SK-N-SH (cell line): ENCODE measurements at regions not wholly inside any gene's neighbourhood (a gene's known extent, or its start where the extent isn't known, plus 50 kb on each side); places are given as distances from the start of the nearest gene placed in this dataset.

Experiments used
- CTCF ChIA-PET: fragments of 300-600, 350-600 bp; formaldehyde crosslinking; extraction: SDS; loops from one replicate; lab custom pipeline; 2021; lab: Yijun Ruan, JAX
- POLR2A ChIA-PET: fragments of 350-600 bp; sonication (Branson Sonifier 250); formaldehyde crosslinking; extraction: SDS; loops from one replicate; lab custom pipeline; 2020; ENCODE audit warnings: antibody characterized with exemption, inconsistent platforms; lab: Yijun Ruan, JAX
- DNase-seq: peaks from one replicate; pipeline ENCODE4 v3.0.0; 2012
- H2AFZ ChIP-seq: fragments of 200-600 bp; sonication (generic); 2 replicates; pipeline ENCODE4 v1.8.1; 2016; ENCODE audit warnings: antibody characterized with exemption, mild to moderate bottlenecking, low read depth
- H3F3A ChIP-seq: fragments of 200-600 bp; sonication (generic); replicated peaks from 2 replicates; pipeline ENCODE3; 2016; ENCODE audit warnings: antibody characterized with exemption, mild to moderate bottlenecking; ENCODE audit not compliant: insufficient read depth
- H3K27ac ChIP-seq, 2 experiments: fragments of 200-500 bp in 1 of 2; fragments of 200-600 bp in 1 of 2; sonication (Bioruptor generic) in 1 of 2; sonication (generic), shearing (Covaris generic) in 1 of 2; 2 replicates each; pipeline versions ENCODE4 v1.5.1 to v1.6.1; 2014 to 2016; ENCODE audit warnings: low read depth in 2 of 2, inconsistent platforms in 1 of 2, low read length in 1 of 2, mild to moderate bottlenecking in 1 of 2, mixed read lengths in 1 of 2
- H3K27me3 ChIP-seq: fragments of 200-600 bp; sonication (generic), shearing (Covaris generic); 2 replicates; pipeline ENCODE4 v1.6.1; 2016; ENCODE audit warnings: mixed run types; ENCODE audit not compliant: insufficient read depth
- H3K36me3 ChIP-seq, 2 experiments: fragments of 200-500 bp in 1 of 2; fragments of 200-600 bp in 1 of 2; sonication (Bioruptor generic) in 1 of 2; sonication (generic) in 1 of 2; replicated peaks in 1 of 2; 2 replicates each; pipeline versions ENCODE3 to v1.5.1; 2014 to 2016; ENCODE audit warnings: low read length in 1 of 2, mild to moderate bottlenecking in 1 of 2; ENCODE audit not compliant: insufficient read depth in 2 of 2, control insufficient read depth in 1 of 2
- H3K4me1 ChIP-seq, 2 experiments: fragments of 200-500 bp in 1 of 2; fragments of 200-600 bp in 1 of 2; sonication (Bioruptor generic) in 1 of 2; sonication (generic), shearing (Covaris generic) in 1 of 2; 2 replicates each; pipeline versions ENCODE4 v1.5.1 to v1.6.1; 2014 to 2016; ENCODE audit warnings: low read depth in 1 of 2, low read length in 1 of 2, mixed run types in 1 of 2; ENCODE audit not compliant: insufficient read depth in 2 of 2, control insufficient read depth in 1 of 2
- H3K4me2 ChIP-seq: fragments of 200-600 bp; sonication (generic), shearing (Covaris generic); 2 replicates; pipeline ENCODE4 v1.6.1; 2017; ENCODE audit warnings: mixed run types
- H3K4me3 ChIP-seq, 2 experiments: fragments of 200-500 bp in 1 of 2; fragments of 200-600 bp in 1 of 2; sonication (Bioruptor generic) in 1 of 2; sonication (generic), shearing (Covaris generic) in 1 of 2; 2 replicates each; pipeline versions ENCODE4 v1.5.1 to v1.8.1; 2014 to 2016; ENCODE audit warnings: low read depth in 2 of 2, inconsistent platforms in 1 of 2, low read length in 1 of 2, mild to moderate bottlenecking in 1 of 2, mixed read lengths in 1 of 2, moderate library complexity in 1 of 2
- H3K79me2 ChIP-seq: fragments of 200-600 bp; sonication (generic); 2 replicates; pipeline ENCODE4 v1.8.1; 2017; ENCODE audit warnings: mild to moderate bottlenecking; ENCODE audit not compliant: insufficient read depth
- H3K9ac ChIP-seq: fragments of 200-600 bp; sonication (generic); 2 replicates; pipeline ENCODE4 v1.6.1; 2017; ENCODE audit warnings: mixed run types
- H3K9me2 ChIP-seq: fragments of 200-600 bp; sonication (generic); 2 replicates; pipeline ENCODE4 v1.6.1; 2017; ENCODE audit warnings: mixed run types
- H3K9me3 ChIP-seq: fragments of 200-600 bp; sonication (generic); 2 replicates; pipeline ENCODE4 v1.6.1; 2017; ENCODE audit warnings: mixed run types, mild to moderate bottlenecking, moderate library complexity
- H4K20me1 ChIP-seq: fragments of 200-600 bp; sonication (generic); 2 replicates; pipeline ENCODE4 v1.6.1; 2017; ENCODE audit warnings: mild to moderate bottlenecking, mixed run types; ENCODE audit not compliant: insufficient read depth
- EP300 ChIP-seq, 2 experiments: IDR thresholded peaks; 2 replicates each; pipeline versions ENCODE4 v1.4.0 to v1.6.1; 2012; ENCODE audit warnings: borderline replicate concordance in 1 of 2, low read depth in 1 of 2, low read length in 1 of 2
- FOSL2 ChIP-seq: IDR thresholded peaks from 2 replicates; pipeline ENCODE4 v1.4.0; 2012; ENCODE audit warnings: low read depth, mild to moderate bottlenecking, moderate library complexity, borderline replicate concordance
- FOXJ3 ChIP-seq: sonication (generic); formaldehyde crosslinking; IDR thresholded peaks from 2 replicates; pipeline ENCODE4 v1.5.1; 2020; ENCODE audit warnings: mild to moderate bottlenecking, missing genetic modification reagents
- JUND ChIP-seq: IDR thresholded peaks from 2 replicates; pipeline ENCODE4 v1.4.0; 2012
- MEF2A ChIP-seq: IDR thresholded peaks from 2 replicates; pipeline ENCODE4 v1.4.0; 2012; ENCODE audit warnings: low read depth, borderline replicate concordance
- PBX3 ChIP-seq: IDR thresholded peaks from 2 replicates; pipeline ENCODE4; 2012
- RCOR1 ChIP-seq: fragments of 150-350 bp; IDR thresholded peaks from 2 replicates; pipeline ENCODE4 v1.6.1; 2017; ENCODE audit warnings: antibody characterized with exemption, low read length
- RFX5 ChIP-seq: IDR thresholded peaks from 2 replicates; pipeline ENCODE4 v1.6.1; 2012; ENCODE audit warnings: mild to moderate bottlenecking, improper control_type of control experiment, low read length
- SMC3 ChIP-seq: IDR thresholded peaks from 2 replicates; pipeline ENCODE4 v1.6.1; 2012; ENCODE audit warnings: low read depth, low read length, improper control_type of control experiment
- TCF12 ChIP-seq: IDR thresholded peaks from 2 replicates; pipeline ENCODE4 v1.4.0; 2012
- YY1 ChIP-seq: IDR thresholded peaks from 2 replicates; pipeline ENCODE4 v1.4.0; 2012; ENCODE audit warnings: low read depth, mild to moderate bottlenecking
- ZBTB33 ChIP-seq: IDR thresholded peaks from 2 replicates; pipeline ENCODE4 v1.4.0; 2012; ENCODE audit warnings: low read depth, borderline replicate concordance
- WGBS: methylation state at CpG from one replicate; pipeline ENCODE4 v1.1.6; 2017; ENCODE audit warnings: low lambda C conversion rate; 5-methylcytosine and 5-hydroxymethylcytosine counted together
- TF ChIP-seq, protein P1 (sequence below): fragments of 150-350 bp; IDR thresholded peaks from 2 replicates; pipeline ENCODE4 v1.6.1; 2017; ENCODE audit warnings: antibody characterized with exemption, low read length, low read depth, borderline replicate concordance

- CTCF ChIA-PET = interaction anchor here (1.2 kb wide), 1 partner anchor 11 kb away, joined by 3 read pairs; no protein-coding TSS in a partner anchor
- no peak overlapping the region for H3K4me3 ChIP-seq
- no peak overlapping the region for H3K4me2 ChIP-seq
- H3K27me3 ChIP-seq = no peaks in the 10 kb centered on the region
- H3K36me3 ChIP-seq = no peaks in the 10 kb centered on the region
- no peaks in the 10 kb centered on the region for H3K4me1 ChIP-seq
- no peak overlapping the region for H2AFZ ChIP-seq
- H4K20me1 ChIP-seq = no peaks in the 10 kb centered on the region
- 30% methylated on average over 4 of the region's 4 CpGs for WGBS
- H3K79me2 ChIP-seq = no peaks in the 10 kb centered on the region
- H3K9ac ChIP-seq = no peak overlapping the region
- no peaks in the 10 kb centered on the region for H3K9me2 ChIP-seq
- TF ChIP-seq RCOR1 = no peak
- TF ChIP-seq FOSL2 = no peak
- TF ChIP-seq SMC3 = no peak
- H3K27ac ChIP-seq = no peak overlapping the region
- H3F3A ChIP-seq = no peaks in the 10 kb centered on the region
- POLR2A ChIA-PET = no interaction called here
- no peak for DNase-seq
- no peaks in the 10 kb centered on the region for H3K9me3 ChIP-seq
These were observed 228.3 kb upstream of the ZP4 start for GRCh38 chr1:238119060-238119459.

DNA sequence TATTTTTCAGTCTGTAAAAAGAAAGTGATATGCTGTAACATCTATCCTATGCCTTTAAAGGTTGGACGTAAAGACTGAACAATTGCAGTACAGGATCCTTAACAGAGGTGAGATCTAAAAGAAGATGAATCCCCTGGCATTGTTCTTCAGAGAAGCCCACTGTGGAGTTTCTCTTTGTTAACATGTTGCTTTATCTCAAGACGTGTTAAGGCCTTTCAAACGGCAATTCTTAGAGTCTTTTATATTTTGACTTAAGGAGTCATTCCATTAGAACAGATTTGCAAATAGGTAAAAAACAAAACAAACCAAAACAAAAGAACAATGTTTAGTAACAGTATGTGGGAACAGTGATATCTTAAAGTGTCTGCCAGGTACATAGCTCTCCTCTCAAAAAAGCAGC lies 225.1 kb upstream of the ZP4 start:
- Histone ChIP-seq H3K4me3 (no peak overlapping the region), H3K36me3 (no peaks in the 10 kb centered on the region), H3F3A (no peaks in the 10 kb centered on the region), H3K27ac (no peak overlapping the region), H4K20me1 (no peaks in the 10 kb centered on the region), H3K9me2 (no peaks in the 10 kb centered on the region), H3K27me3 (no peaks in the 10 kb centered on the region), H3K4me1 (no peaks in the 10 kb centered on the region), H3K4me2 (no peak overlapping the region), H3K9ac (no peak overlapping the region), H2AFZ (no peak overlapping the region), H3K79me2 (no peaks in the 10 kb centered on the region), H3K9me3 (no peaks in the 10 kb centered on the region)
- WGBS = 54% methylated on average over 3 of the region's 3 CpGs
- DNase-seq = no peak
- no peak for TF ChIP-seq MEF2A
- no peak for TF ChIP-seq PBX3
- TF ChIP-seq TCF12 = no peak
- TF ChIP-seq SMC3 = no peak
- TF ChIP-seq YY1 = no peak
- TF ChIP-seq FOXJ3 (CRISPR knock-in tag) = no peak
- TF ChIP-seq JUND = no peak
- TF ChIP-seq RFX5 = no peak
- TF ChIP-seq EP300 (IDR thresholded peaks at IDR 0.05; ENCODE audit: borderline replicate concordance in 1 of 2, low read depth in 1 of 2, low read length in 1 of 2) = no peak
- POLR2A ChIA-PET = no interaction called here
- CTCF ChIA-PET = interaction anchor here (1.0 kb wide), 1 partner anchor 707 kb away, joined by 3 read pairs; no protein-coding TSS in a partner anchor

GRCh38 chr1:238112952-238113621 lies 222.4 kb upstream of the ZP4 start:
- POLR2A ChIA-PET = no interaction called here
- CTCF ChIA-PET = interaction anchor here (1.9 kb wide), 1 partner anchor 10 kb away, joined by 4 read pairs; no protein-coding TSS in a partner anchor
- H4K20me1 ChIP-seq = no peaks in the 10 kb centered on the region
- H3F3A ChIP-seq = no peaks in the 10 kb centered on the region
- H3K79me2 ChIP-seq = no peaks in the 10 kb centered on the region
- TF ChIP-seq, protein P1, sequence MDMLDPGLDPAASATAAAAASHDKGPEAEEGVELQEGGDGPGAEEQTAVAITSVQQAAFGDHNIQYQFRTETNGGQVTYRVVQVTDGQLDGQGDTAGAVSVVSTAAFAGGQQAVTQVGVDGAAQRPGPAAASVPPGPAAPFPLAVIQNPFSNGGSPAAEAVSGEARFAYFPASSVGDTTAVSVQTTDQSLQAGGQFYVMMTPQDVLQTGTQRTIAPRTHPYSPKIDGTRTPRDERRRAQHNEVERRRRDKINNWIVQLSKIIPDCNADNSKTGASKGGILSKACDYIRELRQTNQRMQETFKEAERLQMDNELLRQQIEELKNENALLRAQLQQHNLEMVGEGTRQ = no peak
- no peak for TF ChIP-seq ZBTB33
- TF ChIP-seq RCOR1 = no peak
- 29% methylated on average over 5 of the region's 5 CpGs for WGBS
- H2AFZ ChIP-seq = no peak overlapping the region
- H3K4me2 ChIP-seq = no peak overlapping the region
- no peaks in the 10 kb centered on the region; a peak in 1 of 4 replicates for H3K4me1 ChIP-seq
- no peak for DNase-seq
- no peaks in the 10 kb centered on the region for H3K27me3 ChIP-seq
- no peaks in the 10 kb centered on the region for H3K9me2 ChIP-seq
- H3K9ac ChIP-seq = no peak overlapping the region
- H3K27ac ChIP-seq = no peak overlapping the region
- no peak overlapping the region for H3K4me3 ChIP-seq
- no peaks in the 10 kb centered on the region for H3K36me3 ChIP-seq
- no peaks in the 10 kb centered on the region for H3K9me3 ChIP-seq
